GM12878 (cell line): ENCODE measurements at regions not wholly inside any gene's neighbourhood (a gene's known extent, or its start where the extent isn't known, plus 50 kb on each side); places are given as distances from the start of the nearest gene placed in this dataset.
A peak's percentile ranks its signal among the peaks of the same experiment; 100 is the strongest.

ENCODE experiments used
- CHD2 ChIP-seq: IDR thresholded peaks from 2 replicates; pipeline ENCODE4 v1.6.1; 2011; ENCODE audit warnings: low read depth, low read length, improper control_type of control experiment, borderline replicate concordance
- JUNB ChIP-seq: IDR thresholded peaks from 2 replicates; pipeline ENCODE4 v1.6.1; 2016; ENCODE audit warnings: antibody characterized with exemption, mild to moderate bottlenecking
- MTA2 ChIP-seq: fragments of 450-650 bp; IDR thresholded peaks from 2 replicates; pipeline ENCODE4 v1.6.1; 2016; ENCODE audit warnings: low read depth, mild to moderate bottlenecking, moderate library complexity
- NBN ChIP-seq: fragments of 450-650 bp; IDR thresholded peaks from 2 replicates; pipeline ENCODE4 v1.6.1; 2016
- SP1 ChIP-seq: IDR thresholded peaks from one replicate; pipeline ENCODE4 v1.6.1; 2011; ENCODE audit warnings: low read depth, low read length
- SREBF1 ChIP-seq: IDR thresholded peaks from 2 replicates; pipeline ENCODE4 v1.6.1; 2012; ENCODE audit warnings: mild to moderate bottlenecking, low read length
- TAF1 ChIP-seq: IDR thresholded peaks from 2 replicates; pipeline ENCODE4 v1.6.1; 2011; ENCODE audit warnings: mild to moderate bottlenecking, low read depth, low read length, borderline replicate concordance
- YY1 ChIP-seq: IDR thresholded peaks from 2 replicates; pipeline ENCODE4 v1.6.1; 2011; ENCODE audit warnings: low read depth, mild to moderate bottlenecking, low read length
- TF ChIP-seq, protein P1 (sequence below): IDR thresholded peaks from 2 replicates; pipeline ENCODE4 v1.6.1; 2012; ENCODE audit warnings: low read length, inconsistent platforms
- TF ChIP-seq, protein P2 (sequence below): IDR thresholded peaks from 2 replicates; pipeline ENCODE4 v1.6.1; 2011; ENCODE audit warnings: borderline replicate concordance, low read depth, mild to moderate bottlenecking, moderate library complexity, low read length; ENCODE audit not compliant: insufficient read depth, poor library complexity, severe bottlenecking
- TF ChIP-seq, protein P3 (sequence below): IDR thresholded peaks from 2 replicates; pipeline ENCODE4 v1.6.1; 2012; ENCODE audit warnings: improper control_type of control experiment, low read depth, low read length; ENCODE audit not compliant: insufficient replicate concordance
- TF ChIP-seq, protein P4 (sequence below): IDR thresholded peaks from 2 replicates; pipeline ENCODE4 v1.6.1; 2012; ENCODE audit warnings: mild to moderate bottlenecking, low read depth, low read length
- TF ChIP-seq, protein P5 (sequence below): fragments of 450-650 bp; IDR thresholded peaks from 2 replicates; pipeline ENCODE4 v1.6.1; 2017; ENCODE audit warnings: mild to moderate bottlenecking, moderate library complexity

- TF ChIP-seq, protein P1, sequence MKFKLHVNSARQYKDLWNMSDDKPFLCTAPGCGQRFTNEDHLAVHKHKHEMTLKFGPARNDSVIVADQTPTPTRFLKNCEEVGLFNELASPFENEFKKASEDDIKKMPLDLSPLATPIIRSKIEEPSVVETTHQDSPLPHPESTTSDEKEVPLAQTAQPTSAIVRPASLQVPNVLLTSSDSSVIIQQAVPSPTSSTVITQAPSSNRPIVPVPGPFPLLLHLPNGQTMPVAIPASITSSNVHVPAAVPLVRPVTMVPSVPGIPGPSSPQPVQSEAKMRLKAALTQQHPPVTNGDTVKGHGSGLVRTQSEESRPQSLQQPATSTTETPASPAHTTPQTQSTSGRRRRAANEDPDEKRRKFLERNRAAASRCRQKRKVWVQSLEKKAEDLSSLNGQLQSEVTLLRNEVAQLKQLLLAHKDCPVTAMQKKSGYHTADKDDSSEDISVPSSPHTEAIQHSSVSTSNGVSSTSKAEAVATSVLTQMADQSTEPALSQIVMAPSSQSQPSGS: peak; percentile 100
- peak; percentile 91 for TF ChIP-seq YY1
- TF ChIP-seq TAF1: peak; percentile 74
- TF ChIP-seq MTA2: peak; percentile 90
- TF ChIP-seq, protein P2, sequence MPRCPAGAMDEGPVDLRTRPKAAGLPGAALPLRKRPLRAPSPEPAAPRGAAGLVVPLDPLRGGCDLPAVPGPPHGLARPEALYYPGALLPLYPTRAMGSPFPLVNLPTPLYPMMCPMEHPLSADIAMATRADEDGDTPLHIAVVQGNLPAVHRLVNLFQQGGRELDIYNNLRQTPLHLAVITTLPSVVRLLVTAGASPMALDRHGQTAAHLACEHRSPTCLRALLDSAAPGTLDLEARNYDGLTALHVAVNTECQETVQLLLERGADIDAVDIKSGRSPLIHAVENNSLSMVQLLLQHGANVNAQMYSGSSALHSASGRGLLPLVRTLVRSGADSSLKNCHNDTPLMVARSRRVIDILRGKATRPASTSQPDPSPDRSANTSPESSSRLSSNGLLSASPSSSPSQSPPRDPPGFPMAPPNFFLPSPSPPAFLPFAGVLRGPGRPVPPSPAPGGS: peak; percentile 100
- peak; percentile 25 for TF ChIP-seq SP1
- TF ChIP-seq, protein P3, sequence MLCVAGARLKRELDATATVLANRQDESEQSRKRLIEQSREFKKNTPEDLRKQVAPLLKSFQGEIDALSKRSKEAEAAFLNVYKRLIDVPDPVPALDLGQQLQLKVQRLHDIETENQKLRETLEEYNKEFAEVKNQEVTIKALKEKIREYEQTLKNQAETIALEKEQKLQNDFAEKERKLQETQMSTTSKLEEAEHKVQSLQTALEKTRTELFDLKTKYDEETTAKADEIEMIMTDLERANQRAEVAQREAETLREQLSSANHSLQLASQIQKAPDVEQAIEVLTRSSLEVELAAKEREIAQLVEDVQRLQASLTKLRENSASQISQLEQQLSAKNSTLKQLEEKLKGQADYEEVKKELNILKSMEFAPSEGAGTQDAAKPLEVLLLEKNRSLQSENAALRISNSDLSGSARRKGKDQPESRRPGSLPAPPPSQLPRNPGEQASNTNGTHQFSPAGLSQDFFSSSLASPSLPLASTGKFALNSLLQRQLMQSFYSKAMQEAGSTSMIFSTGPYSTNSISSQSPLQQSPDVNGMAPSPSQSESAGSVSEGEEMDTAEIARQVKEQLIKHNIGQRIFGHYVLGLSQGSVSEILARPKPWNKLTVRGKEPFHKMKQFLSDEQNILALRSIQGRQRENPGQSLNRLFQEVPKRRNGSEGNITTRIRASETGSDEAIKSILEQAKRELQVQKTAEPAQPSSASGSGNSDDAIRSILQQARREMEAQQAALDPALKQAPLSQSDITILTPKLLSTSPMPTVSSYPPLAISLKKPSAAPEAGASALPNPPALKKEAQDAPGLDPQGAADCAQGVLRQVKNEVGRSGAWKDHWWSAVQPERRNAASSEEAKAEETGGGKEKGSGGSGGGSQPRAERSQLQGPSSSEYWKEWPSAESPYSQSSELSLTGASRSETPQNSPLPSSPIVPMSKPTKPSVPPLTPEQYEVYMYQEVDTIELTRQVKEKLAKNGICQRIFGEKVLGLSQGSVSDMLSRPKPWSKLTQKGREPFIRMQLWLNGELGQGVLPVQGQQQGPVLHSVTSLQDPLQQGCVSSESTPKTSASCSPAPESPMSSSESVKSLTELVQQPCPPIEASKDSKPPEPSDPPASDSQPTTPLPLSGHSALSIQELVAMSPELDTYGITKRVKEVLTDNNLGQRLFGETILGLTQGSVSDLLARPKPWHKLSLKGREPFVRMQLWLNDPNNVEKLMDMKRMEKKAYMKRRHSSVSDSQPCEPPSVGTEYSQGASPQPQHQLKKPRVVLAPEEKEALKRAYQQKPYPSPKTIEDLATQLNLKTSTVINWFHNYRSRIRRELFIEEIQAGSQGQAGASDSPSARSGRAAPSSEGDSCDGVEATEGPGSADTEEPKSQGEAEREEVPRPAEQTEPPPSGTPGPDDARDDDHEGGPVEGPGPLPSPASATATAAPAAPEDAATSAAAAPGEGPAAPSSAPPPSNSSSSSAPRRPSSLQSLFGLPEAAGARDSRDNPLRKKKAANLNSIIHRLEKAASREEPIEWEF: peak; percentile 99
- TF ChIP-seq, protein P4, sequence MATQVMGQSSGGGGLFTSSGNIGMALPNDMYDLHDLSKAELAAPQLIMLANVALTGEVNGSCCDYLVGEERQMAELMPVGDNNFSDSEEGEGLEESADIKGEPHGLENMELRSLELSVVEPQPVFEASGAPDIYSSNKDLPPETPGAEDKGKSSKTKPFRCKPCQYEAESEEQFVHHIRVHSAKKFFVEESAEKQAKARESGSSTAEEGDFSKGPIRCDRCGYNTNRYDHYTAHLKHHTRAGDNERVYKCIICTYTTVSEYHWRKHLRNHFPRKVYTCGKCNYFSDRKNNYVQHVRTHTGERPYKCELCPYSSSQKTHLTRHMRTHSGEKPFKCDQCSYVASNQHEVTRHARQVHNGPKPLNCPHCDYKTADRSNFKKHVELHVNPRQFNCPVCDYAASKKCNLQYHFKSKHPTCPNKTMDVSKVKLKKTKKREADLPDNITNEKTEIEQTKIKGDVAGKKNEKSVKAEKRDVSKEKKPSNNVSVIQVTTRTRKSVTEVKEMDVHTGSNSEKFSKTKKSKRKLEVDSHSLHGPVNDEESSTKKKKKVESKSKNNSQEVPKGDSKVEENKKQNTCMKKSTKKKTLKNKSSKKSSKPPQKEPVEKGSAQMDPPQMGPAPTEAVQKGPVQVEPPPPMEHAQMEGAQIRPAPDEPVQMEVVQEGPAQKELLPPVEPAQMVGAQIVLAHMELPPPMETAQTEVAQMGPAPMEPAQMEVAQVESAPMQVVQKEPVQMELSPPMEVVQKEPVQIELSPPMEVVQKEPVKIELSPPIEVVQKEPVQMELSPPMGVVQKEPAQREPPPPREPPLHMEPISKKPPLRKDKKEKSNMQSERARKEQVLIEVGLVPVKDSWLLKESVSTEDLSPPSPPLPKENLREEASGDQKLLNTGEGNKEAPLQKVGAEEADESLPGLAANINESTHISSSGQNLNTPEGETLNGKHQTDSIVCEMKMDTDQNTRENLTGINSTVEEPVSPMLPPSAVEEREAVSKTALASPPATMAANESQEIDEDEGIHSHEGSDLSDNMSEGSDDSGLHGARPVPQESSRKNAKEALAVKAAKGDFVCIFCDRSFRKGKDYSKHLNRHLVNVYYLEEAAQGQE: 0 out of 2 replicates have a peak, but pooled peaks have one; percentile 3
- no peak for TF ChIP-seq SREBF1
- peak; percentile 91 for TF ChIP-seq NBN
- TF ChIP-seq, protein P5, sequence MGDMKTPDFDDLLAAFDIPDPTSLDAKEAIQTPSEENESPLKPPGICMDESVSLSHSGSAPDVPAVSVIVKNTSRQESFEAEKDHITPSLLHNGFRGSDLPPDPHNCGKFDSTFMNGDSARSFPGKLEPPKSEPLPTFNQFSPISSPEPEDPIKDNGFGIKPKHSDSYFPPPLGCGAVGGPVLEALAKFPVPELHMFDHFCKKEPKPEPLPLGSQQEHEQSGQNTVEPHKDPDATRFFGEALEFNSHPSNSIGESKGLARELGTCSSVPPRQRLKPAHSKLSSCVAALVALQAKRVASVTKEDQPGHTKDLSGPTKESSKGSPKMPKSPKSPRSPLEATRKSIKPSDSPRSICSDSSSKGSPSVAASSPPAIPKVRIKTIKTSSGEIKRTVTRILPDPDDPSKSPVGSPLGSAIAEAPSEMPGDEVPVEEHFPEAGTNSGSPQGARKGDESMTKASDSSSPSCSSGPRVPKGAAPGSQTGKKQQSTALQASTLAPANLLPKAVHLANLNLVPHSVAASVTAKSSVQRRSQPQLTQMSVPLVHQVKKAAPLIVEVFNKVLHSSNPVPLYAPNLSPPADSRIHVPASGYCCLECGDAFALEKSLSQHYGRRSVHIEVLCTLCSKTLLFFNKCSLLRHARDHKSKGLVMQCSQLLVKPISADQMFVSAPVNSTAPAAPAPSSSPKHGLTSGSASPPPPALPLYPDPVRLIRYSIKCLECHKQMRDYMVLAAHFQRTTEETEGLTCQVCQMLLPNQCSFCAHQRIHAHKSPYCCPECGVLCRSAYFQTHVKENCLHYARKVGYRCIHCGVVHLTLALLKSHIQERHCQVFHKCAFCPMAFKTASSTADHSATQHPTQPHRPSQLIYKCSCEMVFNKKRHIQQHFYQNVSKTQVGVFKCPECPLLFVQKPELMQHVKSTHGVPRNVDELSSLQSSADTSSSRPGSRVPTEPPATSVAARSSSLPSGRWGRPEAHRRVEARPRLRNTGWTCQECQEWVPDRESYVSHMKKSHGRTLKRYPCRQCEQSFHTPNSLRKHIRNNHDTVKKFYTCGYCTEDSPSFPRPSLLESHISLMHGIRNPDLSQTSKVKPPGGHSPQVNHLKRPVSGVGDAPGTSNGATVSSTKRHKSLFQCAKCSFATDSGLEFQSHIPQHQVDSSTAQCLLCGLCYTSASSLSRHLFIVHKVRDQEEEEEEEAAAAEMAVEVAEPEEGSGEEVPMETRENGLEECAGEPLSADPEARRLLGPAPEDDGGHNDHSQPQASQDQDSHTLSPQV: peak; percentile 61
- peak; percentile 69; the same call in 1 of the 2 replicates for TF ChIP-seq CHD2
- peak; percentile 87 for TF ChIP-seq JUNB
Observed at GRCh38 chr1:101410048-101410878, 173.4 kb downstream of the S1PR1 start (continued).
